ENCODE measurements at regions not wholly inside any gene's neighbourhood (a gene's known extent, or its start where the extent isn't known, plus 50 kb on each side); places are given as distances from the start of the nearest gene placed in this dataset.

DNA sequence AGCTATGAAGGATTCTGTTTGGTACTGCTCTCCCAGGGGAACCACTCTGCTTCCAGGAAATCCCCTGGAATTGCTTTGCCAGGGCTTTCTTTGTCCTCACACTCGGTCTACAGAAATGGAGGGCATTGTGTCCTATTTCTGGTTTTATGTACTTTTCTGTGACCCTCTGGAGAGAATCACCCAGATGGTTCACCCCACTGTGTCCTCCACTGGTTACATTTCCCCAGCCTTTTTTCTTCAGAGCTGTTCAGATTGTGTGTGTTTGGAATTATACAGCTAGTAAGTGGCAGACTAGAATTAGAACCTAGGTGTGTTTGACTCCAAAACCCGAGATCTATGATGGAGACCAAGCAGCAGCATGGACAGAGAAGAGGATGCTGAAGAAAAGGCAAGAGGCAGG lies 80.8 kb downstream of the CD164 start:
- Mint-ChIP-seq H3K4me1 (ENCODE audit: low read depth) (peaks cover 11% of the 10 kb centered on the region), H3K4me3 (no peak overlapping the region), H3K36me3 (ENCODE audit: low read depth) (no peaks in the 10 kb centered on the region), H3K27ac (no peak overlapping the region), H3K27me3 (ENCODE audit: low read depth) (no peaks in the 10 kb centered on the region), H3K9me3 (no peaks in the 10 kb centered on the region)
- intact Hi-C loops (cut with micrococcal nuclease): no loop called here
- CTCF ChIA-PET: interaction anchor here (0.7 kb wide), 1 partner anchor 103 kb away, joined by 4 read pairs; no protein-coding TSS in a partner anchor
- DNase-seq: no peak

DNA sequence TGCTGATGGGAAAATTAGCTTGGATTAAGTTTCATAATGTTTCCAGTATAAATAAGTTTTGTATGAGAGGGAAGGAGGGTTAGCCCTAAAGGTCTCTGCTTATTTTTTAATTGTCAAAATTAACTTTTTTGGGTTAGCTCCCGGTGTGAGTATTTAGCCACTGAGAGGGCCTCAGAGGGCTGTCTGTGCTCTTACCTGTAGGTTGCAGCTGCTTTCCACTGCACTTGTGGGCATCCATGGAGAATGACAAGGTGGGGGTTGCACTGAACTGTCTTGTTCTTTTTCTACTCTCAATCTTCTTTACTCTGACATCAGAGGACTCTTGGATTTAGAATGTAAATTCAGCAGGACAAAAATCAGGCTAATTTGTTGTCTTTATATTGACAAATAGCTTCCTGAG lies 81.4 kb downstream of the CD164 start:
- intact Hi-C loops (cut with micrococcal nuclease): no loop called here
- Mint-ChIP-seq H3K36me3 (ENCODE audit: low read depth) (no peaks in the 10 kb centered on the region), H3K27me3 (ENCODE audit: low read depth) (no peaks in the 10 kb centered on the region), H3K4me3 (no peak overlapping the region), H3K27ac (no peak overlapping the region), H3K9me3 (no peaks in the 10 kb centered on the region), H3K4me1 (ENCODE audit: low read depth) (peaks cover 11% of the 10 kb centered on the region)
- CTCF ChIA-PET: interaction anchor here (0.7 kb wide), 1 partner anchor 102 kb away, joined by 4 read pairs; no protein-coding TSS in a partner anchor
- DNase-seq: no peak

DNA sequence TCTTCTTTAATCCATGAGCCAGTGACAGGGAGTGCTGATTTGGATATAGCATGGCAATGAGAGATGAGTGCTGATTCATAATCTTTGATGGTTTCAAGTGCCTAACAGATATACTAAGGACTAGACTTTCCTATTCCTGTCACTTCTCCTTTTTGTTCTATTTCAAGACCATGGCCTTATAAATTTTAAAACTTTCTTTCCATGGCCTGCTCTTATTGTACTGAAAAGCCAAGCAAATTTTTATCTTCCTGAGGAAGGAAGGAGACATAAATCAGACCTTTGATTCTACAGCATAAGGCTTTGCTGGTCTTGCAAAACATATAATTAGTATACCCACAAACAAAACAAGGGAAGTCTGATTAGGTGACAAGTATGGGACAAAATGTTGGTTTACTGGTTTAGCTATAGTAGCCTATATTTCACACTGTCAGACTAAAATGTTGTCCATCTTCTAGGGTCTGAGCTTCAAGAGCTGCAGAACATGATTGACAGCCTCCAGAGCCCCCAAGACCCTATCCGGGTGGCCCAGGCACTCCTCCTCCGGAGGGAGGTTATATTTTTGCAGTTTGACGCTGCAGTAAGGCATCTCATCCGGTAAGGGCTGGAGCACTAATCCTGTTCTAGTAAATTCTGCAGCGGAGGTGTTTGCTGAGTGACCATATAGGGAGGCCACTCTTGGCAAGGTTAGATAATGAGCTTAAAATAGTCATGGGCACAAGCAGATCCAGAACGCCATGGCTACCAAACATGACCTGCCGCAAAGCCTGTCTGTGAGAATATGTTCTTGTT lies 82.3 kb downstream of the CD164 start:
- CTCF ChIA-PET: no interaction called here
- Mint-ChIP-seq H3K4me3 (no peak overlapping the region), H3K9me3 (no peaks in the 10 kb centered on the region), H3K4me1 (ENCODE audit: low read depth) (peaks cover 11% of the 10 kb centered on the region), H3K27me3 (ENCODE audit: low read depth) (no peaks in the 10 kb centered on the region), H3K36me3 (ENCODE audit: low read depth) (no peaks in the 10 kb centered on the region), H3K27ac (no peak overlapping the region)
- intact Hi-C loops (cut with micrococcal nuclease): no loop called here
- no peak for DNase-seq

DNA sequence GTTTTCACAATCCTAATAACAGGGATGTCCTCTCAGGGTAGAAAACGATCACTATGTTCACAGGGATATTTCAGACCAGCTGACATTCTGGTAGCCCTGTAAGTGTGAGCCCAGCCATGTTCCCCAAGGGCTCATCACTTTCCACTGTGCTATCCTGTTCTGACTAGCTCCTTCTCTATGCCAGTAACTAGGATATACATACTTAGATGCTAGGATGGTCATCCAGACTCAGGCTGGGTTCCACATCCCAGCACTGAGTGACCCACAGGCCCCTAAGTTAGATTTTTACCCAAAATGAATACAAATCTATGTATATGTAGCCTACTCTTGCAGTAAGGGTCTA lies 83.0 kb downstream of the CD164 start:
- Mint-ChIP-seq H3K9me3 (no peaks in the 10 kb centered on the region), H3K27ac (no peak overlapping the region), H3K27me3 (ENCODE audit: low read depth) (no peaks in the 10 kb centered on the region), H3K4me1 (ENCODE audit: low read depth) (peaks cover 4% of the 10 kb centered on the region), H3K36me3 (ENCODE audit: low read depth) (no peaks in the 10 kb centered on the region), H3K4me3 (no peak overlapping the region)
- DNase-seq: no peak
- CTCF ChIA-PET: interaction anchor here (0.7 to 1.3 kb wide), 2 partner anchors 32 to 112 kb away, joined by 3 to 4 read pairs; no protein-coding TSS in a partner anchor
- intact Hi-C loops (cut with micrococcal nuclease): no loop called here

DNA sequence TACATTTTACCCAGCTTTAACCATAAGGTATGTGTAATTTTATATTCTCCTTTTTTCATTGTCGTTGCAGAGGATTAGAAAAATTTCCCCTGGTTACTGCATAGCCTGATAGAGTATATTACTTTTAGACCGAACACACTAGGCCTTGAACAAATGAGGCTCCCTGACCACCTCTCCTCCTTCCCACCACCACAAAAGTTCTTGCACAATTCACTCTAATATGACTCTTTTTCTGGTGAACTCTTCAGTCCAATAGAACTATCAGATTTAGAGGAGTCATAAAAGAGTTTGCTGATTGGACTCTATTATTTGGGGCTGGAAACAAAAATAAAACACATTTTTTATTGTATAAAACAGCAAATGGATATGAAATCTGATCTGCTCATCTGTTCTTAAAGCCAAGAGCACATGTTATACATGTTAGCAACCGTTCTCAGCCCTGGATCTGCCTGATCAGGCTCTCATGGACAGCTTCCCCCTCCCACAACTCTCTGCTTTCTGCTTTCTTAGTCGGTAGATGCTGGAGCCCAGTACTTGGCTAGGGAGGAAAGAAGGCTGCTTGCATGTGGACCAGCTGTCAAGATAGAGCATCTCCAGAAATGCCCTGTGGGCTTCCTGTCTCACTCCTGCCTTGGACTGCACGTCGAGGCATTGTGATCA lies 83.5 kb downstream of the CD164 start:
- H3K4me1 Mint-ChIP-seq (ENCODE audit: low read depth): peaks cover 3% of the 10 kb centered on the region
- DNase-seq: no peak
- no peaks in the 10 kb centered on the region for H3K36me3 Mint-ChIP-seq (ENCODE audit: low read depth)
- no peak overlapping the region for H3K4me3 Mint-ChIP-seq
- H3K9me3 Mint-ChIP-seq: no peaks in the 10 kb centered on the region
- intact Hi-C loops (cut with micrococcal nuclease): no loop called here
- CTCF ChIA-PET: interaction anchor here (0.7 to 1.3 kb wide), 2 partner anchors 32 to 111 kb away, joined by 3 to 4 read pairs; no protein-coding TSS in a partner anchor
- no peak overlapping the region for H3K27ac Mint-ChIP-seq
- H3K27me3 Mint-ChIP-seq (ENCODE audit: low read depth): no peaks in the 10 kb centered on the region

DNA sequence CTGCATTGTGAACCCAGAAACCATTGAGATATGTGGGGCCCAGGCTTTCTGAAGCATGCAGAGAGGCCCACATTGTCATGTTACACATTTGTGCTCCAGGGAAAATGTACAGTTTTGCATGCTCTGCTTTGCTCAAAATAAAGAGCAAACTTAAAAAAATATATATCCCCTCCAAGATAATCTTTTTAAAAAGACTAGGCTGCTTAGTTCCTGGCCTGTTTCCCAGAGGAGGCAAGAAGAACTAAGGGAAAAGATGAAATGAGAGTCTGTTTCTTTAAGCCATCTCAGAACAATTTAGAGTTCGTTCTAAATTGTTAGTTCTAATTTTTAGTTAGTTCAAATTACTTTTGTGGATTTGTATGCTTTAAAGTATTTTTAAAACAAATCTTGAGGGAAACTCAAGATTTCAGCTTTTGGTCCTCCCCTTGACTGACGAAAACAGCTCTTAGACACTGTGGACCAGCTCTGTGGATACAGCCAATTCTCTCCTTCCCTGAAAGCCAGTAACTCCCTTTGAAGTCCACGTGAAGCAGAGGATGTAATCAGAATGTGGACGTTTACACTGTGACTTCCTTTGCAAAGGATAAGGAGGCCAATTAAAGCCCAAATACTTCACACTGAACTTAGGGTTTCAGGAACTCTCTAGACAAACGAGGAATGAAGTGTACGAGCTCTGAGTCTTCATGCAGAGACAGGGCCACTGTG lies 84.7 kb downstream of the CD164 start:
- Mint-ChIP-seq H3K4me1 (ENCODE audit: low read depth) (no peaks in the 10 kb centered on the region), H3K4me3 (no peak overlapping the region), H3K9me3 (no peaks in the 10 kb centered on the region), H3K36me3 (ENCODE audit: low read depth) (no peaks in the 10 kb centered on the region), H3K27ac (no peak overlapping the region), H3K27me3 (ENCODE audit: low read depth) (no peaks in the 10 kb centered on the region)
- no peak for DNase-seq
- CTCF ChIA-PET: no interaction called here
- intact Hi-C loops (cut with micrococcal nuclease): no loop called here

DNA sequence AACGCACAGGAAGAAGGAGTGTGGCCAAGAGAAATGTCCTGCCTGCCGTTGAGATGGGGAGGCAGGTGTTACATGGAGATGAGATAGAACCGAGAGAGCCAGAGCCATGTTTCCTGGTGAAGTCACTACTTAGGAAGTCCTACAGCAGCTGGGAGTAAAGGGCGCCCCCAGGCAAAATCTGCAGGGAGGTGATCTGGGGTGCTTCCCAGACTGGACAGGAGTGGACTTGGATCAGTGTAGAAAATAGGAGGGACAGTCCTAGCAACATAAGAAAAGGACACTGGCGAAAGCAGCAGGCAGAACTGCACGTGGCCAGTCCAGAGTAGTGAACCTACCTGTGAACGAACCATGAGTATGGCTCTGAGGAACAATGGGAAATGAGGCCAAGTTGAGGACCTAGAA lies 85.3 kb downstream of the CD164 start:
- intact Hi-C loops (cut with micrococcal nuclease): no loop called here
- H3K4me1 Mint-ChIP-seq (ENCODE audit: low read depth): no peaks in the 10 kb centered on the region
- no peaks in the 10 kb centered on the region for H3K36me3 Mint-ChIP-seq (ENCODE audit: low read depth)
- H3K9me3 Mint-ChIP-seq: no peaks in the 10 kb centered on the region
- H3K4me3 Mint-ChIP-seq: no peak overlapping the region
- no peak overlapping the region for H3K27ac Mint-ChIP-seq
- CTCF ChIA-PET: no interaction called here
- H3K27me3 Mint-ChIP-seq (ENCODE audit: low read depth): no peaks in the 10 kb centered on the region
- no peak for DNase-seq

DNA sequence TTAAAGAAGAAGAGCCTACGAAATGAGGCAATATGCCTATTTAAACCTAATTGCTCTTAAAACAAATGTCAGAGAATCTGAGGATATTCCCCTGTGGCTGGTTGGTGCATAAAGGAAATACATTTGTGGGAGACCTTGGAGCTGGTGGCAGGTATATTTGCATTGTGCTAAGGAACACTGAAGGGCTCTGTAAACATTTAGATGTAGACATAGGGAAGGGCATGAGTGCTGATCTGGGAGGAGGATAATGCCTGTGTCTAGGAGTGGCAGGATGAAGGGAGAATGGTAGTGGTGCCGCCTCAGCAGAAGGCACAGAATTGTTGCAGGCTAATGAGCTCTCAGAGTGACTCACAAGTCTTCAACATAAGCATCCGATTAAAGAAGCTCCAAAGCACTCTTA lies 85.8 kb downstream of the CD164 start:
- Mint-ChIP-seq H3K36me3 (ENCODE audit: low read depth) (no peaks in the 10 kb centered on the region), H3K4me3 (no peak overlapping the region), H3K9me3 (no peaks in the 10 kb centered on the region), H3K4me1 (ENCODE audit: low read depth) (no peaks in the 10 kb centered on the region), H3K27me3 (ENCODE audit: low read depth) (no peaks in the 10 kb centered on the region), H3K27ac (no peak overlapping the region)
- no peak for DNase-seq
- CTCF ChIA-PET: no interaction called here
- intact Hi-C loops (cut with micrococcal nuclease): no loop called here

DNA sequence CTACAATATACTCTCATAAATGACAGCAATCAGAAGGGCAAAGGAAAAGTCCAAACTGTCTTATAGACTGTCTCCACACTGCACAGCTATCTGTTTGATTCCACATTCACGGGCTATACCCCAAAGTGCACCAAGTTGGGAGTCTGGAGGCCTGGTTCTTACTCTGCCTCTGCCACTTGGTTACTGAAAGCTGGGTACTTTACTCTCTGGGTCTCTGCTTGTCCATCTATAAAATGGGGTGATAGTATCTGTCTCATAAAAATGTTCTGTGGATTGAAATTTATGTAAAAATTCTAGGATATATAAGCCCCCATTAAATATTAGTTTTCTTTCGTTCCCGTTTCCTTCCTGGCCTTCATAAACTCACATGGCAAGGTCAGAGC lies 86.5 kb downstream of the CD164 start:
- no peak for DNase-seq
- intact Hi-C loops (cut with micrococcal nuclease): no loop called here
- Mint-ChIP-seq H3K36me3 (ENCODE audit: low read depth) (no peaks in the 10 kb centered on the region), H3K27me3 (ENCODE audit: low read depth) (no peaks in the 10 kb centered on the region), H3K4me1 (ENCODE audit: low read depth) (no peaks in the 10 kb centered on the region), H3K4me3 (no peak overlapping the region), H3K9me3 (no peaks in the 10 kb centered on the region), H3K27ac (no peak overlapping the region)
- CTCF ChIA-PET: no interaction called here

DNA sequence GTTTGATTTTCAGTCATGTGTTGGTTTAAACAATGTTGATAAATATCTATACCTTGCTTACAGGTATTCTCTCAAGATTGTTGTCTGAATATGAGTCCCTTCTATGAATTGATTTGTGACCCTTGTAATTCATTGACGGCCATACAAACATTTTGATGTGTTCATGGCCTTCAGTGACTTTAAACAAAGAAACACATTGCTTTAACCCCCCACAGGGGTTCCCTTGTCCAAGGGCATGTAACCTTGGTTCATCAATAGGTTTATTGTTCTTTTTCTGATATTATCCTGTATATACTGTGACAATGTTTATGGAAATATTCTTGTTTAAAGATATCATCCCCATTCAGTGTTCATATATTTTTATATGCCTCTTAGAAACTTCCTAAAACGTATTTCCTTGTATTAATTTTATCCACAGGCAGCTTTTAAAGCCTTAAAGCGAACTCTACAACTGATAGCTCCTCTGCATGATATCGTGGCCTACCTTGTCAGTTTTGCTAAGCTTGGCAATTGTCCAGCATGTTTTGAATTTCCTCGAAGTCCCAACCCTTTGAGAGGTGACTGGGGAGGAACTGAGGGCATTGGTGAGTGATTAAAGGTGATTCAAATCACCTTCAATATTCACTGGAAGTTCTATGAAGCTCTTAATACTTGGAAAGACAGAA lies 87.0 kb downstream of the CD164 start:
- Mint-ChIP-seq H3K4me3 (no peak overlapping the region), H3K27me3 (ENCODE audit: low read depth) (no peaks in the 10 kb centered on the region), H3K27ac (no peak overlapping the region), H3K36me3 (ENCODE audit: low read depth) (no peaks in the 10 kb centered on the region), H3K9me3 (no peaks in the 10 kb centered on the region), H3K4me1 (ENCODE audit: low read depth) (no peaks in the 10 kb centered on the region)
- CTCF ChIA-PET: interaction anchor here (0.6 kb wide), 1 partner anchor 42 kb away, joined by 3 read pairs; no protein-coding TSS in a partner anchor
- intact Hi-C loops (cut with micrococcal nuclease): no loop called here
- no peak for DNase-seq

DNA sequence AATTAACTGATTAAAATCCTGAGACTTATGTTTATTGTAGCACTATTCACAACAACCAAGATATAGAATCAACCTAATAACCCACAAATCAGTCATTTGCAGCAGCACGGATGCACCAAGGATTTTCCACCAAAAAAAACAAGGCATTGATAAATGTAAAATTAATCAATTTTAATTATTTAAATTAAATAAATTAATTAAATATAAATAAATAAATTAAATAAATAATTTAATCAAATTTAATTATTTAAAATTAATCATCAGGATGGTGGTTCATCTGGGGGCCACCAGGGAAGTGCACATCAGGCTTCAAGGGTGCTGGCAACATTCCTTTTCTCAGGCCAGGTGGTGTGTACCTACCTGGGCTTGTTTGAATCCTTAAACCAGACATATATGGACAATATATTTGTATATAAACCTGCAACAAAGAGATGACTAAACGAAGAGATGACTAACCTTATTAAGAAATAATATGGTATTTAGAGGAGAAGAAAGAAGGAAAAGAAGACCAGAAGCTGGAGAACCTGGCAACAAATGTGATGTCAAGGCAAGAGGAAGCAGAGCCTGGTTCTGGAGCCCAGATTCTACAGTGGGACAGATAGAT lies 89.2 kb downstream of the CD164 start:
- no peak overlapping the region for H3K27ac Mint-ChIP-seq
- no peaks in the 10 kb centered on the region for H3K9me3 Mint-ChIP-seq
- H3K4me1 Mint-ChIP-seq (ENCODE audit: low read depth): no peaks in the 10 kb centered on the region
- H3K4me3 Mint-ChIP-seq: no peak overlapping the region
- H3K36me3 Mint-ChIP-seq (ENCODE audit: low read depth): no peaks in the 10 kb centered on the region
- DNase-seq: no peak
- intact Hi-C loops (cut with micrococcal nuclease): no loop called here
- no peaks in the 10 kb centered on the region for H3K27me3 Mint-ChIP-seq (ENCODE audit: low read depth)
- CTCF ChIA-PET: interaction anchor here (0.6 kb wide), 1 partner anchor 563 kb away, joined by 3 read pairs; no protein-coding TSS in a partner anchor

DNA sequence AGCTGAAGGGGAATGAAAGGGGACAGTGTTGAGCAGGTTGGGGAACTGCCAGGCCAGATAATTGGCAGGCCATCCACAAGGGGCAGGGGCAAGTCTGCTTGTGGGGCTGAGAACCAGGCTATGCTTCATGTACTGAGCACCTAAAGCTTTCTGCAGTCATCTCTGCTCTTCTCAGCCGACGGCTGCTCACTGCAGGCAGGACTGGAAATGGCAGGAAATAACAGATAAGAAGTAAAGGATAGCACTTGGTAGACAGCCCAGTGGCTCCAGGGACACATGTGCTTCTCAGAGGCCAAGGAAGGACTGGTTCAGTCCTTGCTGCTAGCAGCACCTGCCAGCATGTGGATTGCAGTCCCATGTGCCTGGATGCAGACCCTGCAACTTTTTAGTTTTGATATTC lies 89.8 kb downstream of the CD164 start:
- Mint-ChIP-seq H3K9me3 (no peaks in the 10 kb centered on the region), H3K27me3 (ENCODE audit: low read depth) (no peaks in the 10 kb centered on the region), H3K4me1 (ENCODE audit: low read depth) (no peaks in the 10 kb centered on the region), H3K27ac (no peak overlapping the region), H3K4me3 (no peak overlapping the region), H3K36me3 (ENCODE audit: low read depth) (no peaks in the 10 kb centered on the region)
- CTCF ChIA-PET: no interaction called here
- no peak for DNase-seq
- intact Hi-C loops (cut with micrococcal nuclease): no loop called here

Measured in activated naive CD4-positive, alpha-beta T cell treated with anti-CD3 and anti-CD28 coated beads for 36 hours (primary cell).